DND-41 (cell line): ENCODE measurements at regions not wholly inside any gene's neighbourhood (a gene's known extent, or its start where the extent isn't known, plus 50 kb on each side); places are given as distances from the start of the nearest gene placed in this dataset.

Experiments used
- ATAC-seq: fragments of 200-7000 bp; cut with Tn5 transposase; 3 replicates; pipeline ENCODE4 v1.9.1; 2021; ENCODE audit warnings: low read depth; ENCODE audit not compliant: insufficient read depth
- DNase-seq: peaks from one replicate; pipeline ENCODE4 v3.0.0-alpha.2; 2020
- H2AFZ ChIP-seq: 2 replicates; pipeline ENCODE4 v1.6.0; 2012; ENCODE audit warnings: low read depth, low read length
- H3K27ac ChIP-seq: 2 replicates; pipeline ENCODE4 v1.5.1; 2012; ENCODE audit warnings: low read length, inconsistent platforms
- H3K27me3 ChIP-seq: fragments of 200-600 bp; sonication (generic); 2 replicates; pipeline ENCODE4 v1.6.0; 2012; ENCODE audit warnings: low read length, mild to moderate bottlenecking, inconsistent platforms; ENCODE audit not compliant: insufficient read depth, poor library complexity
- H3K36me3 ChIP-seq: 2 replicates; pipeline ENCODE4 v1.5.1; 2012; ENCODE audit warnings: low read length, inconsistent platforms; ENCODE audit not compliant: insufficient read depth
- H3K4me1 ChIP-seq: 2 replicates; pipeline ENCODE4 v1.5.1; 2012; ENCODE audit warnings: mild to moderate bottlenecking, low read length; ENCODE audit not compliant: insufficient read depth
- H3K4me2 ChIP-seq: 2 replicates; pipeline ENCODE4 v1.6.0; 2012; ENCODE audit warnings: mild to moderate bottlenecking, moderate library complexity, low read length, inconsistent platforms; ENCODE audit not compliant: insufficient read depth
- H3K4me3 ChIP-seq, 2 experiments: fragments of 200-600 bp in 1 of 2; shearing (Covaris generic) in 1 of 2; 2 replicates each; pipeline ENCODE4 v1.5.1; 2012 to 2016; ENCODE audit warnings: inconsistent platforms in 2 of 2, low read length in 2 of 2, mild to moderate bottlenecking in 2 of 2, low read depth in 1 of 2, moderate library complexity in 1 of 2
- H3K79me2 ChIP-seq: 2 replicates; pipeline ENCODE4 v1.6.0; 2012; ENCODE audit warnings: low read length, inconsistent platforms; ENCODE audit not compliant: insufficient read depth
- H3K9ac ChIP-seq: 2 replicates; pipeline ENCODE4 v1.6.0; 2012; ENCODE audit warnings: low read depth, mild to moderate bottlenecking, inconsistent platforms, low read length, moderate library complexity
- H3K9me3 ChIP-seq: 2 replicates; pipeline ENCODE4 v1.5.1; 2012; ENCODE audit warnings: low read length, moderate library complexity, mild to moderate bottlenecking, inconsistent platforms; ENCODE audit not compliant: insufficient read depth, severe bottlenecking
- H4K20me1 ChIP-seq: 2 replicates; pipeline ENCODE4 v1.6.0; 2012; ENCODE audit warnings: low read length; ENCODE audit not compliant: insufficient read depth
- CTCF ChIP-seq: IDR thresholded peaks from 2 replicates; pipeline ENCODE4 v1.5.1; 2012; ENCODE audit warnings: borderline replicate concordance, low read length, moderate library complexity, mild to moderate bottlenecking; ENCODE audit not compliant: poor library complexity, severe bottlenecking; ENCODE audit errors: extremely low read depth
- EZH2 ChIP-seq: IDR thresholded peaks from 3 replicates; pipeline ENCODE4 v1.6.1; 2012; ENCODE audit warnings: borderline replicate concordance, low read depth, mild to moderate bottlenecking, moderate library complexity, low read length, inconsistent platforms; ENCODE audit not compliant: severe bottlenecking

GRCh38 chr1:38235705-38236104 is 189.1 kb upstream of the POU3F1 start:
- no peak overlapping the region for H3K9ac ChIP-seq
- H3K36me3 ChIP-seq = no peaks in the 10 kb centered on the region
- no peak overlapping the region for H3K4me3 ChIP-seq
- no peak overlapping the region for H2AFZ ChIP-seq
- ATAC-seq (no peak), DNase-seq (no peak)
- H3K27me3 ChIP-seq = peaks cover 9% of the 10 kb centered on the region
- no peak overlapping the region for H3K27ac ChIP-seq
- no peaks in the 10 kb centered on the region for H4K20me1 ChIP-seq
- TF ChIP-seq EZH2 = no peak
- TF ChIP-seq CTCF = no peak
- H3K4me2 ChIP-seq = no peak overlapping the region
- no peaks in the 10 kb centered on the region for H3K4me1 ChIP-seq
- no peaks in the 10 kb centered on the region for H3K79me2 ChIP-seq
- H3K9me3 ChIP-seq = no peaks in the 10 kb centered on the region

GRCh38 chr1:38231941-38232340 is 185.3 kb upstream of the POU3F1 start:
- Histone ChIP-seq H3K4me1 (no peaks in the 10 kb centered on the region), H3K27me3 (peaks cover 11% of the 10 kb centered on the region), H3K9ac (no peak overlapping the region), H2AFZ (no peak overlapping the region), H3K4me2 (no peak overlapping the region), H3K9me3 (no peaks in the 10 kb centered on the region), H3K4me3 (no peak overlapping the region), H3K36me3 (no peaks in the 10 kb centered on the region), H4K20me1 (no peaks in the 10 kb centered on the region), H3K79me2 (no peaks in the 10 kb centered on the region), H3K27ac (no peak overlapping the region)
- ATAC-seq (no peak), DNase-seq (no peak)
- TF ChIP-seq CTCF = no peak
- no peak for TF ChIP-seq EZH2

GRCh38 chr1:38228718-38229117 is 182.1 kb upstream of the POU3F1 start:
- peaks cover 5% of the 10 kb centered on the region for H3K27me3 ChIP-seq
- DNase-seq = no peak
- H2AFZ ChIP-seq = no peak overlapping the region
- no peaks in the 10 kb centered on the region for H3K9me3 ChIP-seq
- TF ChIP-seq CTCF (no peak), EZH2 (no peak)
- H4K20me1 ChIP-seq = no peaks in the 10 kb centered on the region
- no peak overlapping the region for H3K9ac ChIP-seq
- no peak overlapping the region for H3K4me2 ChIP-seq
- no peaks in the 10 kb centered on the region for H3K79me2 ChIP-seq
- H3K36me3 ChIP-seq = no peaks in the 10 kb centered on the region
- no peaks in the 10 kb centered on the region for H3K4me1 ChIP-seq
- H3K4me3 ChIP-seq = no peak overlapping the region
- H3K27ac ChIP-seq = no peak overlapping the region
- ATAC-seq = no peak

- Histone ChIP-seq H3K4me3 (no peak overlapping the region), H4K20me1 (no peaks in the 10 kb centered on the region), H3K4me2 (no peak overlapping the region), H3K9me3 (no peaks in the 10 kb centered on the region), H3K27ac (no peak overlapping the region), H3K36me3 (no peaks in the 10 kb centered on the region), H3K9ac (no peak overlapping the region), H3K27me3 (peaks cover 10% of the 10 kb centered on the region), H3K4me1 (no peaks in the 10 kb centered on the region), H2AFZ (no peak overlapping the region), H3K79me2 (no peaks in the 10 kb centered on the region)
- no peak for DNase-seq
- TF ChIP-seq EZH2 (no peak), CTCF (no peak)
- no peak for ATAC-seq
These were observed 179.2 kb upstream of the POU3F1 start for GRCh38 chr1:38225745-38226144.
